HG03103 (cell line): ENCODE measurements at regions not wholly inside any gene's neighbourhood (a gene's known extent, or its start where the extent isn't known, plus 50 kb on each side); places are given as distances from the start of the nearest gene placed in this dataset.

Experiments
- ATAC-seq: cut with Tn5 transposase; IDR thresholded peaks from one replicate; pipeline ENCODE4 v1.9.1; 2021; ENCODE audit warnings: low read depth; ENCODE audit not compliant: unreplicated experiment

GRCh38 chr2:19728125-19728524, 173.7 kb downstream of the TTC32 start:
- no peak for ATAC-seq

GRCh38 chr2:19725392-19725791, 176.4 kb downstream of the TTC32 start:
- ATAC-seq = no peak

- ATAC-seq = no peak
Measured at GRCh38 chr2:19723021-19723420, 178.8 kb downstream of the TTC32 start.

- no peak for ATAC-seq
Measured at GRCh38 chr2:19722531-19722971, 179.2 kb downstream of the TTC32 start.

- ATAC-seq = no peak
Measured at GRCh38 chr2:19720306-19720705, 181.5 kb downstream of the TTC32 start.

GRCh38 chr2:19719540-19719939, 182.2 kb downstream of the TTC32 start:
- no peak for ATAC-seq

- no peak for ATAC-seq
Measured at GRCh38 chr2:19717446-19717845, 184.3 kb downstream of the TTC32 start.

GRCh38 chr2:19714926-19715325, 186.9 kb downstream of the TTC32 start:
- no peak for ATAC-seq

- ATAC-seq = no peak
Measured at GRCh38 chr2:19712850-19713249, 188.9 kb downstream of the TTC32 start.

- ATAC-seq = no peak
Measured at GRCh38 chr2:19711470-19712372, 190.1 kb downstream of the TTC32 start.

- ATAC-seq = no peak
Measured at GRCh38 chr2:19710230-19710629, 191.6 kb downstream of the TTC32 start.

GRCh38 chr2:19709553-19709952, 192.2 kb downstream of the TTC32 start:
- ATAC-seq = no peak

GRCh38 chr2:19708776-19709175, 193.0 kb downstream of the TTC32 start:
- ATAC-seq = no peak

GRCh38 chr2:19706332-19706731, 195.5 kb downstream of the TTC32 start:
- ATAC-seq = no peak

GRCh38 chr2:19702267-19702666, 199.5 kb downstream of the TTC32 start:
- ATAC-seq = no peak

GRCh38 chr2:19700861-19701585, 200.8 kb downstream of the TTC32 start:
- ATAC-seq = no peak

- no peak for ATAC-seq
Measured at GRCh38 chr2:19697131-19697530, 204.7 kb downstream of the TTC32 start.

GRCh38 chr2:19695706-19696105, 206.1 kb downstream of the TTC32 start:
- no peak for ATAC-seq

- ATAC-seq = no peak
Measured at GRCh38 chr2:19691892-19692291, 209.9 kb downstream of the TTC32 start.

- ATAC-seq = no peak
Measured at GRCh38 chr2:19690429-19690828, 211.4 kb downstream of the TTC32 start.

GRCh38 chr2:19689646-19690168, 212.1 kb downstream of the TTC32 start:
- no peak for ATAC-seq
